ENCODE measurements at regions not wholly inside any gene's neighbourhood (a gene's known extent, or its start where the extent isn't known, plus 50 kb on each side); places are given as distances from the start of the nearest gene placed in this dataset.

- DNase-seq (ENCODE audit: low read depth): no peak
- no peak for TF ChIP-seq CTCF (IDR thresholded peaks at IDR 0.05; ENCODE audit: low read length, missing control alignments)
Observed at GRCh38 chr1:57672346-57673140, 248.7 kb upstream of the DAB1 start.

DNA sequence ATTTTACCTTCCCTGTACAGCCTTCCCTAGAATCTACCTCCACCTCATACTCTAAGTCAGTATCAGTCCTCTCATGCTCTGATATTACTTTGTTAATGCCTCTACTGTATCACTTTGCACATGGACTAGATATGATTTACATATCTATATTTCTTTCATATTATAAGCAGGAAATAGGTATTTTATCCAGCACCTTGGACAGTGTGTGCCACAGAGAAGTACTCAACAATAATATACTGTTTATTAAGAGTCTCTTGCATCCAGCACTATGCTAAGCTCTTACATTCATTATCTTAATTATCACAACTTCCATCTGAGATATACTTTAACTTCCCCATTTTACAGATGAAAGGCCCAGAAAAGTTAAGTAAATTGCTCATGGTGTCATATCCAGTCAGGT is 247.9 kb upstream of the DAB1 start:
- no peak for DNase-seq (ENCODE audit: low read depth)
- no peak for TF ChIP-seq CTCF (IDR thresholded peaks at IDR 0.05; ENCODE audit: low read length, missing control alignments)

More at GRCh38 chr1:57672346-57673140, 248.7 kb upstream of the DAB1 start:
- H3K4me3 ChIP-seq (replicated peaks; ENCODE audit: low read depth, low read length): no peak overlapping the region

GRCh38 chr1:57659804-57660203 is 235.9 kb upstream of the DAB1 start:
- H3K4me3 ChIP-seq (replicated peaks; ENCODE audit: low read depth, low read length): no peak overlapping the region
- DNase-seq (ENCODE audit: low read depth): no peak
- TF ChIP-seq CTCF (IDR thresholded peaks at IDR 0.05; ENCODE audit: low read length, missing control alignments): no peak

More for the DNA sequence above, 247.9 kb upstream of the DAB1 start:
- no peak overlapping the region for H3K4me3 ChIP-seq (replicated peaks; ENCODE audit: low read depth, low read length)

- H3K4me3 ChIP-seq (replicated peaks; ENCODE audit: low read depth, low read length): no peak overlapping the region
- DNase-seq (ENCODE audit: low read depth): no peak
- TF ChIP-seq CTCF (IDR thresholded peaks at IDR 0.05; ENCODE audit: low read length, missing control alignments): no peak
Observed at GRCh38 chr1:57655161-57655560, 231.3 kb upstream of the DAB1 start.

DNA sequence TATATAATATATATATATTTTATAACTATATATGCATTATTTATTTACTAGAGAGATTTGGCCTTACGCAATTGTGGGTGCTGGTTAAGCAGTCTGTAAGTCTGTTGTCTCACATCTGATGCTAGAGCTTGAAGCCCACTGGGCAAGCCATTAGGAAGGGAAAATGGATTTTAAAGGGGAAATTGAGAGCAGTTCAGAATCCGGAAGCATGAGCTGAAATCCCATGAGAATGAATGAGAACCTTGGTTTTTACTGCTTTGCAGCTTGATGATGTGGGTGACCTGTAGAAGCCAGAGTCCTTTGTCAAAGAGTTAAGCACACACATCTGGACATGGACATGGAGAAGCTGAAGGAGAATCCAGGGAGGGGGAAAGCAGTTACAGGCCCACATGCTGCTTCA is 220.8 kb upstream of the DAB1 start:
- no peak for DNase-seq (ENCODE audit: low read depth)
- no peak overlapping the region for H3K4me3 ChIP-seq (replicated peaks; ENCODE audit: low read depth, low read length)
- TF ChIP-seq CTCF (IDR thresholded peaks at IDR 0.05; ENCODE audit: low read length, missing control alignments): no peak

- no peak for DNase-seq (ENCODE audit: low read depth)
Observed at GRCh38 chr1:57638239-57638638, 214.4 kb upstream of the DAB1 start.

More at GRCh38 chr1:57638239-57638638, 214.4 kb upstream of the DAB1 start:
- no peak overlapping the region for H3K4me3 ChIP-seq (replicated peaks; ENCODE audit: low read depth, low read length)
- no peak for TF ChIP-seq CTCF (IDR thresholded peaks at IDR 0.05; ENCODE audit: low read length, missing control alignments)
